ENCODE measurements at regions not wholly inside any gene's neighbourhood (a gene's known extent, or its start where the extent isn't known, plus 50 kb on each side); places are given as distances from the start of the nearest gene placed in this dataset.

DNA sequence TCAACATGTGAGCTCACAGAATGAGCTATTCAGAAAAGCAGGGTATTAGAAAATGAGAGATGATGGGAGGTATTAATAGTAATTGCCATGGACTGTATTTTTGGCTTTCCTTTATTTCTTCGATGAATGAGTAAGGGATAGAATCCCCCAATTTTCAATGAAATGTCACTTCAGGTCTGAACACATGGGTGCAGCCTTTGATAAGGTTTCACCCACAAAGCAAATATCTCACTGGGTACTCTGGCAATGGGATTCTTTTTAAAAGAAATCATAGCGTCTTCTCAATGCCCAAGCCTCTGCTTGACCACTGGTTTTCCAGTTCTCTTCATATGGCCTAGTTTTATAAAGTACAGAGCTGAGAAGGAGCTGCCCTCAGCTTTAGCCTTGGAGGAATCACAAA is 610.5 kb upstream of the FANCL start:
- TF ChIP-seq CTCF (IDR thresholded peaks at IDR 0.05) (no peak), POLR2AphosphoS5 (IDR thresholded peaks at IDR 0.05) (no peak), POLR2A (IDR thresholded peaks at IDR 0.05) (no peak)
